HG02870 (cell line): ENCODE measurements at regions not wholly inside any gene's neighbourhood (a gene's known extent, or its start where the extent isn't known, plus 50 kb on each side); places are given as distances from the start of the nearest gene placed in this dataset.

Source experiments
- ATAC-seq: cut with Tn5 transposase; IDR thresholded peaks from one replicate; pipeline ENCODE4 v1.9.1; 2021; ENCODE audit warnings: mild to moderate bottlenecking, moderate library complexity; ENCODE audit not compliant: unreplicated experiment

DNA sequence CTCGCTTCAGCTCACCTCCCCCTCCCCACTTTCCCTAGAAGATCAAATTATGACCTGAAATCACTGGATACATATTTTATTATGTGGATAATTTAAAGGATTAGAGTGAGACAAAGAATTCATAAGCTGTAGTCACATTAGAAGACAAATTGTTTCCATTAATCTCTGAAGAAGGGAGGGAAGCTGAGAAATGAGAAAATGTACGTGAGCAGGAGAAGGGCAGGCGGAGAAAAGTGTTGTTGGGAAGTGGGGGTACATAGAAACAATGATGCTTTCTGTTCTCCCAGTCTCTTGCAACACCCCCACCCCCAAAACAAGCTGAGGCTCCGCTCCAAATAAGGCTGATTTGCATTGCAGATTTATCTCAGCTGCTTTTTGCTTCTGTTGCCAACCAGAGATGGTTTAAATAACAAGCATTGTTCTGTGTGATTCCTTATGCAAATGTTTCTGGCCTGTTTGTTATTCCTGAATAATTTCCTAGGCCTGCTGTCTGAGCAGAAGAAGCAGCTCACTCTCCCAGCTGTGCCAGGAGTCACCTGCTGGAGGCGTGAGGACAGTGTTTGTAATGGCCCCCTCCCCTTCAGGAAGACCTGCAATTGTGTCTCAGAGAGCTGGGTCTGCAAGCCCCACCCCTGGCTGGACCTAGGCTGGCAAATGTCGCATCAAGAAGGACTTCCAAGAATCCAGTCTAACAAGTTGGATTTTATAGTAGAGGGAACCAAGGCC is 121.8 kb upstream of the TNR start:
- ATAC-seq, result no peak

- no peak for ATAC-seq
Observed at GRCh38 chr1:175864625-175865024, 121.2 kb upstream of the TNR start.

DNA sequence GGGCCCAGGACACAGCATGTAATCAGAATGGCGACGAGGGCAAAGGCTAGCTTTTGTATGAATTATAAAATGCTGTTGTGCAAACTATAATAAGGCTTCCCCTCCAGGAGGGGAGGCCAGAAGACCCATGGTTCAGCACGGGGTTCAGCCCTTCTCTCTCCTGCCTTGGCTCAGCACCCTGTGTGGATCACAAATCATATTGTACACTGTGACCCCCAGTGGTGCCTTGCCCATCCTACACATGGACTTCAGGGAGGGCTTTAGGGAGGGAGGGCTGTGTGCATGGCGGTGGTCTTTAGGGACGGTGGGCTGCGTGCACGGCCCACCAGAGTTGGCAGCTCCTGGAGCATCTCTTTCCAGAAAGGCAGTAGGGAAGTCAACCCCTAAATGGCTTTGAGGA is 120.8 kb upstream of the TNR start:
- ATAC-seq, result no peak

- ATAC-seq, result no peak
Observed at GRCh38 chr1:175863299-175864050, 120.1 kb upstream of the TNR start.

GRCh38 chr1:175862408-175862807 is 119.0 kb upstream of the TNR start:
- ATAC-seq, result no peak

DNA sequence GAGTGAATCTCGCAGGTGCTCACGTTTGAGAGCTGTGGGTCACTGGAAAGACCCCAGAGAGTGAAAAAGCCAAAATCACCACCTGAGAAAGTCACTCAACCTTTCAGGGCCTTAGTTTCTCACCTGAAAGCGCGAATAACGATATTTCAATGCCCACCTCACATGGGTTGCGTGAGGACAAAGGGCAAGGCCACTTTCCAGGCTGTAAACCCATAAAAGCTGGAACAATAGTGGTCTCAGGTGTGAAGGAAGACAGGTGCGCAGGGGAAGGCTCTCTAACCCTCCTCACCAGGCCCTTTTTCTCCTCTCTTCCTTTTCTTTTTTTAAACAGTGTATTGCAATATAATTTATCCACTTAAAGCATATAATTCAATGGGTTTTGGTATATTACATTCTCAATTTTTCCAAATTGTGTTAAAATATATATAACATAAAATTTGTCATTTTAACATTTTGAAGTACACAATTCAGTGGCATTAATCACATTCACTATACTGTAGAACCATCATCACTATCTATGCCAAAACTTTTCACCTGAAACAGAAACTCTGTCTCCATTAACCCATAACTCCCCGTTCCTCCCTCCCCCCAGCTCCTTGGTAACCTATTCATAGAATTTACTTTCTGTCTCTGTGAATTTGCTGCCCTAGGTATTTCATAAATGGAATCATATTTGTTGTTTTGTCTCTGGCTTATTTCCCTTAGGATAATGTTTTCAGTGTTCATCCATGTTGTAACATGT is 118.4 kb upstream of the TNR start:
- ATAC-seq, result no peak

GRCh38 chr1:175857756-175858155 is 114.4 kb upstream of the TNR start:
- no peak for ATAC-seq

GRCh38 chr1:175853681-175854080 is 110.3 kb upstream of the TNR start:
- ATAC-seq, result no peak

DNA sequence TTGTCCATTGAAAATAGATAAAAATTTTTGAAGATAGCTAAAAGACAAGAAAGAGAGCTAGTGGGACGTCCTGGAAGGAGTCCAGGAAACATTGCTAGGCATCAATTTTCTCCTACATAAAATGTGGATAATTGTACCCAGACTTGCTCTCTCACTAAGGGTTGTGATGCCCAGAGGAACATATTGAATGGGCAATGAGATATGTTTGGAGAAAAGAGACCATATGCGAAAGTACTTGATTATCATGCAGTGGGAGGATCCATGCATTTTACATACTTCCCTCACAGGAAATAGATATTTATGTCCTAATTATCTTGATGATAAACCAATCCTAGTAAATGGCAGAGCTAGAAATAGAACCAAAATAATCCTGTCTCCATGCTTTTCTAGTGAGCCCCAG is 108.4 kb upstream of the TNR start:
- no peak for ATAC-seq

GRCh38 chr1:175848329-175848728 is 104.9 kb upstream of the TNR start:
- ATAC-seq, result no peak

- no peak for ATAC-seq
Observed at GRCh38 chr1:175845985-175846384, 102.6 kb upstream of the TNR start.

- no peak for ATAC-seq
Observed at GRCh38 chr1:175845338-175845737, 101.9 kb upstream of the TNR start.

DNA sequence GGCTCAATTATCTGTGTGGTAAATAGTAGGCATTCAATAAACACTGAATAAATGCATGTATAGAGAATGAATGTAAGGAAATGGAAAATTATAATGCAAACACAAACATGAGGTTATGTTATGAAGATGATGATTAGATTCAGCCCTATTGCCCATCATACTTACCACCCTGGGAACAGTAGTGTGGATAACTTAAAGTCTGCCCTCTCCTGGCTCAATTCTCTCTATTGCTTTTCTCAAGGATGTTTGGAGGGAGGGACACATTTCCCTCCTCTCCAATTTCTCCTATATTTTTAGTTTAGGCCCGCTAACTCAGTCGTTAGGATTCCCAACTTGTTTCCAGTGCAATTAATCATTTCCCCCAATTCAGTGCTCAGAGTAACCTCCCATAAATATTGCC is 101.5 kb upstream of the TNR start:
- no peak for ATAC-seq

- no peak for ATAC-seq
Observed at GRCh38 chr1:175842550-175842949, 99.2 kb upstream of the TNR start.

DNA sequence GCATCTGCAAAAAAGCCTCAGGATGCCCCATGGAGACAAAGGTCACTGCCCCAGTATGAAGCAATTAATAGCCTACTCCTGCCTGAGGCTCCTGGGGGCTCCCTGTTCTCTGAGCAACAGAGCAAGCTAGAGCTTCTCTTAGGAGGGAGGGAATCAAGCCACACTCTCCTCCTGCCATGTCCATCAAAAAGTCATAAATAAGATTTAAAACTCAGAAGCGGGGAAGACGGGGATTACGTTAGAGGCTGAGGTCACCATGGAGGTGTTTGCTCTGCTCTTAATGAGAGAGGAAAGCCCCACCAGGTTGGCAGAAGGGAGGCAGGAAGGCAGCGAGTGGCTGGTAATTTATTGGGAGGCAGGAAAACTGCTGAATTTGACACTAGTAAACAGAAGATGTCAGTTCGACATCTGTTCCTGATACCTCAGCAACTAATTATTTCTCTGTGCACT is 98.4 kb upstream of the TNR start:
- ATAC-seq, result no peak

DNA sequence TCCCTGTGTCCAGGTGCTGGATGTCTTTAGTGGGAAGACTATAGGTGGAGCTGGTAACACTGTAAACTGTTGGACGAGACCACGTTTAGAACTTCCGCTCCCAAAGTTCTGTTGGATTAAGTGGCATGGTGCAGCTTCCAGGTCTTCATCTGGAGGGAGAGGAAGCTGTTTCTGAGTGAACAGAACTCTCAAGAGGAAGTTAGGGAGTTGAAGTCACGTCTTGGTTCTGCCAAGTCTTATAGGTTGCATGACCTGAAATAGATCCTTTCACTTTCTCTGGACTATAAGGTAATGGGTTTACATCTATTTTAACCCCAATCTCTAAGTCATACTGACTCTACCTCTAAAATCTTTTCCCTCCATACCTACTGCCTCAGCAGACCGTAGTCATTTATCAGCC is 97.4 kb upstream of the TNR start:
- ATAC-seq, result no peak

DNA sequence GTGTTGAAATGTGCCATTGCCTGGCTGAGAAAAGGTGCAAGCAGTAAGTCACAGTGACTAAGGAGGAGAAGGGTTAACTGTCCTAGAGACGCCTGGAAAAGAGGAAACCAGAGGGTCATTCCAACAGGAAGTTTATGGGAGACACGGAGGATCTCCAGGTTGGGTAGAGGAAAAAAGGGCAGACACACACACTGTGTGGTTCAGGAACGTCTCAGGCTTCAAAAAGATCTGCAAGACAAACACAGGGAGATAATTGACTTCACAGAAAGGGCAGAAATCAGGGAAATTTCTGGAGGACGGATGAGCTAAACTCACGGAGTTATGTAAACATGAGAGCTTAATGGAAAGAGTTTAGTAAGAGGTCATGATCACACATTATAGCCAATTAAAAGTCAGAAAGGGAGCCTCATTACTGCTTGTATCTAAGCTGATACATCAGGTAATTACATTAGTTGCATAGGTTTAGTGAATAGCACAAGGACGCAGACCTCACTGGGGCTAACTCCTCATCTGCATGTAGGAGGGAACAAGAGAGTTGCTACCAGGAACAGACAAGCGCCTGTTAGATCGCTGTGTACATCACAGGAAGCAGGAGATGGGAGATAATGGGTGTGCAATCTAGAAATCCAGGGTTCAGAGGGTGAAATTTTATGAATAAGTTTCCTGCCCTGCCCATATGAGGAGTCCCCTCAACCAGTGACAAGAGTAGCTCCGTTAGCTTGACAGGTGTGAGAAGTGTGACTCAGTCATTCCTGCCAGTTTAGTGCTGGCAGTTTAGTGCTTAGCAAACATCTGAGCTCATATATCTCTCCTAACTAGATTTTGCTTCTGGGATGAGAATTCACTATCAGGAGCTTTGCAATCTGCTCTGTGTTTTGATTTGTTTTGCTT is 96.6 kb upstream of the TNR start:
- no peak for ATAC-seq

GRCh38 chr1:175834597-175834996 is 91.2 kb upstream of the TNR start:
- no peak for ATAC-seq

DNA sequence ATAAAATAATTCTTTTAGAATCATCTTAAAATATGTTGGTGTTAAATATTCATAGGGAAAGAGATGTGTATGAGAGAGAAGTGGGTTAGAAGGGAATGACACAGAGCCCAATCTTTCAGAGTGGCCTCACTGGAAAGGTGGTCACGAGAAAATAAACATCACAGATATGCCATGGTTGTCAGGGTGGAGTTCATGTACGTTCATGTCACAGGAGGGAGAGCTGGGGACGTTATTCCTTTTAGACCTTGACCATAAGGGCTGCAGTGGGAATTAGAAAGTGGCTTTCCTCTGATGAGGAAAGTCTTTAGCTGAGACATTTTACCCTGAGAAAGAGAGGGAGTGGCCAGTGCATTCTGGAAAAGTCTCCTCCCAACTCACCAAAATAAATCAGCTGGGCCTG is 90.6 kb upstream of the TNR start:
- no peak for ATAC-seq

GRCh38 chr1:175833502-175833901 is 90.1 kb upstream of the TNR start:
- ATAC-seq, result no peak

GRCh38 chr1:175830500-175830899 is 87.1 kb upstream of the TNR start:
- no peak for ATAC-seq
